Upper lobe of left lung (tissue), 6 donors: ENCODE measurements at regions not wholly inside any gene's neighbourhood (a gene's known extent, or its start where the extent isn't known, plus 50 kb on each side); places are given as distances from the start of the nearest gene placed in this dataset.

Experiments
- ATAC-seq, 2 donors: fragments of 200-7000 bp; cut with Tn5 transposase; one replicate each; pipeline ENCODE4 v1.9.1; 2022; ENCODE audit warnings: mild to moderate bottlenecking in 2 of 2, moderate library complexity in 2 of 2; ENCODE audit not compliant: low FRiP score in 2 of 2
- DNase-seq, 2 donors: peaks; one replicate each; pipeline ENCODE4 v3.0.0-alpha.2; 2019 to 2020
- H3K27ac ChIP-seq, 4 donors: fragments of 200-600 bp; sonication (generic); one replicate each; pipeline ENCODE4 v1.5.1; 2016 to 2019
- H3K27me3 ChIP-seq, 4 donors: fragments of 200-600 bp; sonication (generic); one replicate each; pipeline ENCODE4 v1.5.1; 2017 to 2019
- H3K36me3 ChIP-seq, 4 donors: fragments of 200-600 bp; sonication (generic); one replicate each; pipeline ENCODE4 v1.5.1; 2016 to 2019
- H3K4me1 ChIP-seq, 4 donors: fragments of 200-600 bp; sonication (generic); one replicate each; pipeline ENCODE4 v1.5.1; 2018 to 2019
- H3K4me3 ChIP-seq, 4 donors: fragments of 200-600 bp; sonication (generic); one replicate each; pipeline ENCODE4 v1.5.1; 2017 to 2019; ENCODE audit warnings: mild to moderate bottlenecking in 2 of 4, moderate library complexity in 1 of 4
- H3K9me3 ChIP-seq, 4 donors: fragments of 200-600 bp; sonication (generic); one replicate each; pipeline ENCODE4 v1.5.1; 2018 to 2019
- CTCF ChIP-seq, 6 experiments: fragments of 450-650 bp in 4 of 6; fragments of 200-600 bp in 2 of 6; sonication (generic) in 2 of 6; IDR thresholded peaks; one replicate each; pipeline ENCODE4 v1.5.1; 2016 to 2019; ENCODE audit warnings: antibody characterized with exemption in 6 of 6
- EP300 ChIP-seq, 4 donors: sonication (generic); formaldehyde crosslinking; IDR thresholded peaks; one replicate each; pipeline ENCODE4 v1.5.1; 2017; ENCODE audit warnings: antibody characterized with exemption in 4 of 4, control low read depth in 2 of 4
- POLR2A ChIP-seq, 4 donors: fragments of 450-650 bp; IDR thresholded peaks; one replicate each; pipeline ENCODE4 v1.5.1; 2016 to 2017; ENCODE audit warnings: antibody characterized with exemption in 4 of 4, mild to moderate bottlenecking in 2 of 4
- POLR2AphosphoS5 ChIP-seq, 2 donors: sonication (generic); formaldehyde crosslinking; IDR thresholded peaks; one replicate each; pipeline ENCODE4 v1.5.1; 2017; ENCODE audit warnings: antibody characterized with exemption in 2 of 2
- WGBS, 2 donors: methylation state at CpG; one replicate each; pipeline ENCODE4 v1.1.5; 2017 to 2018; 5-methylcytosine and 5-hydroxymethylcytosine counted together
- donor health status: DM: no; HTN: no; CAD: no; lungs with moderate emphysema.
- donor health status: DM: no; HTN: yes; CAD: no; lungs with severe emphysema.

GRCh38 chr12:82529101-82529500, 157.6 kb upstream of the TMTC2 start:
- DNase-seq (no peak), ATAC-seq (no peak)
- H3K4me3 ChIP-seq, result no peak overlapping the region
- H3K4me1 ChIP-seq, result peaks cover 0 to 5% (median 0%) of the 10 kb centered on the region in 4 donors
- no peaks in the 10 kb centered on the region for H3K9me3 ChIP-seq
- 27% methylated on average over 1 of the region's 1 CpG for WGBS, 2 donors
- H3K27ac ChIP-seq, result no peak overlapping the region
- no peaks in the 10 kb centered on the region for H3K36me3 ChIP-seq
- H3K27me3 ChIP-seq, result no peaks in the 10 kb centered on the region
- TF ChIP-seq CTCF (IDR thresholded peaks at IDR 0.05) (no peak), EP300 (IDR thresholded peaks at IDR 0.05) (no peak), POLR2A (IDR thresholded peaks at IDR 0.05) (no peak), POLR2AphosphoS5 (IDR thresholded peaks at IDR 0.05) (no peak)

- TF ChIP-seq EP300 (IDR thresholded peaks at IDR 0.05) (no peak), POLR2AphosphoS5 (IDR thresholded peaks at IDR 0.05) (no peak), CTCF (IDR thresholded peaks at IDR 0.05) (no peak), POLR2A (IDR thresholded peaks at IDR 0.05) (no peak)
- H3K4me1 ChIP-seq, result no peaks in the 10 kb centered on the region
- no peak overlapping the region for H3K4me3 ChIP-seq
- ATAC-seq (no peak), DNase-seq (no peak)
- no peaks in the 10 kb centered on the region for H3K36me3 ChIP-seq
- no peaks in the 10 kb centered on the region for H3K27me3 ChIP-seq
- WGBS, 2 donors, result 71 to 73% methylated on average over 3 of the region's 3 CpGs
- no peak overlapping the region for H3K27ac ChIP-seq
- H3K9me3 ChIP-seq, result no peaks in the 10 kb centered on the region
Measured at GRCh38 chr12:82529954-82530353, 156.8 kb upstream of the TMTC2 start.

DNA sequence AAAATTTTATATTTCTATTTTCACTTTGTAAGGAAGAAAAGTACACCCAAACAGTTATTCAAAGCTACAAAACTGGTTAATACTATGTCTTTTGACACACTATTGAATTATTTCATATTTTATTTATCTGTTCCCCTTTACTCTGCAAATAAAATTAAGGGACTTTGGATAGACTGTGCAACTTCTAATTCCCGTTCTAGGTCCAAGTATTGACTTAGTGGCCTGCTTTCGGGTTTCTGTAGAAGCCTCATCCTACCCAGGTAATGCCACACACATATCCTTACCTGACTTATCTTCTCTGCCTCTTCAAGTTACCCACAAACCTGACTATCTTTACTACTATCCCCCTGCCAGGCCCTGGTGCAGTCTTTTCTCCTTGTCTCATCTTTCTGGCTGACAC, 156.3 kb upstream of the TMTC2 start:
- no peaks in the 10 kb centered on the region for H3K36me3 ChIP-seq
- H3K4me1 ChIP-seq, result no peaks in the 10 kb centered on the region
- no peak overlapping the region for H3K27ac ChIP-seq
- DNase-seq (no peak), ATAC-seq (no peak)
- TF ChIP-seq EP300 (IDR thresholded peaks at IDR 0.05), result no peak
- TF ChIP-seq CTCF (IDR thresholded peaks at IDR 0.05), result no peak
- no peak for TF ChIP-seq POLR2A (IDR thresholded peaks at IDR 0.05)
- TF ChIP-seq POLR2AphosphoS5 (IDR thresholded peaks at IDR 0.05), result no peak
- H3K27me3 ChIP-seq, result no peaks in the 10 kb centered on the region
- H3K4me3 ChIP-seq, result no peak overlapping the region
- no peaks in the 10 kb centered on the region for H3K9me3 ChIP-seq
- WGBS, 2 donors, result 78 to 91% methylated on average over 2 of the region's 2 CpGs

DNA sequence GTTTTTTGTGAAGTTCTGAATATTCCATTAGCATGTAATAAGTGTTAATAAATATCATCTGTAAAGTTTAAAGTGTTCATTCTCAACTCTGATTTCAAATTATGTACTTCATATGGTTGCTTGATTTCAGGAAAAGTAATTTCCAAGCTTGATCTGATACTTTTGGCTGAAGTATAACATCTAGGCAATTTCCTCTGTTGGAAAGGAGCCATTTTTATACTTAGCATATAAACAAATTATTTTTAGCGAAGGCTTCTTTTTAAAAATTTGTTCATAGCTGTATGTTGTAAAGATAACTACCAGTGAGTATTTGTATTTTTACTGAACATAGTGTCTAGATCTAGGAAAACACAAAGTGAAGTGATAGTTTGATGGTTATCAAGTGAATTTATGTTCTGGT, 153.4 kb upstream of the TMTC2 start:
- H3K36me3 ChIP-seq, result no peaks in the 10 kb centered on the region
- no peak for ATAC-seq
- H3K27ac ChIP-seq, result no peak overlapping the region
- 53 to 59% methylated on average over 1 of the region's 1 CpG for WGBS, 2 donors
- H3K27me3 ChIP-seq, result no peaks in the 10 kb centered on the region
- H3K9me3 ChIP-seq, result no peaks in the 10 kb centered on the region
- DNase-seq, result no peak
- no peak for TF ChIP-seq POLR2AphosphoS5 (IDR thresholded peaks at IDR 0.05)
- no peak for TF ChIP-seq POLR2A (IDR thresholded peaks at IDR 0.05)
- TF ChIP-seq EP300 (IDR thresholded peaks at IDR 0.05), result no peak
- TF ChIP-seq CTCF (IDR thresholded peaks at IDR 0.05), result no peak
- no peaks in the 10 kb centered on the region for H3K4me1 ChIP-seq
- no peak overlapping the region for H3K4me3 ChIP-seq

DNA sequence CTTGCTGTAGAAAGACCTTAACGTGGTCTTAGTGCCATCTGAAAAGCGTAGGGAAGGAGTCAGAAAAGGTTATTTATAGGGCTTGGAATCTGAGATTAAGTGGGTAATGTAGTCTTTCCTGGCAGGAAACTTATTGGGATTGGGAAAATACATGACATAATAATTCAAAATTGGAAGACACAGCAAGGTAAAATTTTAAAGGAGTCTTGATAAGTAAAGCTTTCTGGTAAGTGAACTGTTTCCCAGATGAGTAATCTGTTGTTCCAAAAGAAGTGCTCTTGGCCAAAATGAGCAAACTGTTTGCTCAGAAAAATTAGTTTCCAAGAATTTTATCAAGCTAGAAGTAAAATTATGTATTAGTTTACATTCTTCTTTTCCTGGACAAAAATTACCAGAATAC, 149.3 kb upstream of the TMTC2 start:
- Histone ChIP-seq H3K4me1 (no peaks in the 10 kb centered on the region), H3K27ac (no peak overlapping the region), H3K4me3 (no peak overlapping the region), H3K36me3 (no peaks in the 10 kb centered on the region), H3K9me3 (peaks cover 0 to 5% (median 0%) of the 10 kb centered on the region in 4 donors), H3K27me3 (no peaks in the 10 kb centered on the region)
- no peak for DNase-seq
- no peak for ATAC-seq
- TF ChIP-seq CTCF (IDR thresholded peaks at IDR 0.05), result no peak
- no peak for TF ChIP-seq POLR2AphosphoS5 (IDR thresholded peaks at IDR 0.05)
- no peak for TF ChIP-seq EP300 (IDR thresholded peaks at IDR 0.05)
- TF ChIP-seq POLR2A (IDR thresholded peaks at IDR 0.05), result no peak
- WGBS, 2 donors, result 70 to 71% methylated on average over 2 of the region's 2 CpGs
